IPS-11a (cell line): ENCODE measurements at regions not wholly inside any gene's neighbourhood (a gene's known extent, or its start where the extent isn't known, plus 50 kb on each side); places are given as distances from the start of the nearest gene placed in this dataset.

Experiments
- H3K4me3 ChIP-seq: one replicate; pipeline ENCODE4 v1.5.1; 2013; ENCODE audit warnings: low read depth, low read length, control low read depth

GRCh38 chrX:38856670-38857265 lies 55.5 kb downstream of the MID1IP1 start:
- H3K4me3 ChIP-seq = no peak overlapping the region

- no peak overlapping the region for H3K4me3 ChIP-seq
These were observed 56.7 kb downstream of the MID1IP1 start for GRCh38 chrX:38857736-38858523.

GRCh38 chrX:38859602-38860001 lies 58.3 kb downstream of the MID1IP1 start:
- no peak overlapping the region for H3K4me3 ChIP-seq

- H3K4me3 ChIP-seq = no peak overlapping the region
These were observed 59.1 kb downstream of the MID1IP1 start for GRCh38 chrX:38860106-38861013.

- no peak overlapping the region for H3K4me3 ChIP-seq
These were observed 60.2 kb downstream of the MID1IP1 start for GRCh38 chrX:38861489-38861888.

GRCh38 chrX:38862100-38862499 lies 60.8 kb downstream of the MID1IP1 start:
- no peak overlapping the region for H3K4me3 ChIP-seq

GRCh38 chrX:38864165-38864564 lies 62.9 kb downstream of the MID1IP1 start:
- no peak overlapping the region for H3K4me3 ChIP-seq

GRCh38 chrX:38868321-38868720 lies 67.1 kb downstream of the MID1IP1 start:
- no peak overlapping the region for H3K4me3 ChIP-seq

GRCh38 chrX:38868941-38869401 lies 67.7 kb downstream of the MID1IP1 start:
- H3K4me3 ChIP-seq = no peak overlapping the region

GRCh38 chrX:38870361-38870895 lies 69.2 kb downstream of the MID1IP1 start:
- no peak overlapping the region for H3K4me3 ChIP-seq

- no peak overlapping the region for H3K4me3 ChIP-seq
These were observed 70.1 kb downstream of the MID1IP1 start for GRCh38 chrX:38871129-38872029.

- H3K4me3 ChIP-seq = no peak overlapping the region
These were observed 76.1 kb downstream of the MID1IP1 start for GRCh38 chrX:38877366-38877765.

- no peak overlapping the region for H3K4me3 ChIP-seq
These were observed 77.5 kb downstream of the MID1IP1 start for GRCh38 chrX:38878641-38879340.

GRCh38 chrX:38879631-38880220 lies 78.5 kb downstream of the MID1IP1 start:
- no peak overlapping the region for H3K4me3 ChIP-seq

GRCh38 chrX:38880296-38880854 lies 79.1 kb downstream of the MID1IP1 start:
- no peak overlapping the region for H3K4me3 ChIP-seq

- H3K4me3 ChIP-seq = no peak overlapping the region
These were observed 79.8 kb downstream of the MID1IP1 start for GRCh38 chrX:38881066-38881465.

GRCh38 chrX:38881727-38882126 lies 80.5 kb downstream of the MID1IP1 start:
- no peak overlapping the region for H3K4me3 ChIP-seq

GRCh38 chrX:38882894-38883626 lies 81.8 kb downstream of the MID1IP1 start:
- H3K4me3 ChIP-seq = no peak overlapping the region
